Astrocyte of the cerebellum (primary cell): ENCODE measurements at regions not wholly inside any gene's neighbourhood (a gene's known extent, or its start where the extent isn't known, plus 50 kb on each side); places are given as distances from the start of the nearest gene placed in this dataset.
"Not testable (repeated sequence)": the region's sequence is repeated elsewhere in the genome, so short reads cannot be mapped to it uniquely, and the experiment has no call there.

Experiments
- DNase-seq: peaks from one replicate; pipeline ENCODE4 v3.0.0-alpha.2; 2011; ENCODE audit warnings: low read depth
- H3K4me3 ChIP-seq: 2 replicates; pipeline ENCODE4 v1.5.1; 2011; ENCODE audit warnings: mild to moderate bottlenecking, low read depth, low read length, moderate library complexity
- in situ Hi-C: cut with HindIII; loops from 2 replicates; pipeline ENCODE4 v1.10.0; 2017; ENCODE audit warnings: low sequenced_read_pairs
- TF ChIP-seq, protein P1 (sequence below): IDR thresholded peaks from 2 replicates; pipeline ENCODE4 v1.5.1; 2012; ENCODE audit warnings: low read length, low read depth, moderate library complexity, mild to moderate bottlenecking; ENCODE audit errors: missing control alignments

DNA sequence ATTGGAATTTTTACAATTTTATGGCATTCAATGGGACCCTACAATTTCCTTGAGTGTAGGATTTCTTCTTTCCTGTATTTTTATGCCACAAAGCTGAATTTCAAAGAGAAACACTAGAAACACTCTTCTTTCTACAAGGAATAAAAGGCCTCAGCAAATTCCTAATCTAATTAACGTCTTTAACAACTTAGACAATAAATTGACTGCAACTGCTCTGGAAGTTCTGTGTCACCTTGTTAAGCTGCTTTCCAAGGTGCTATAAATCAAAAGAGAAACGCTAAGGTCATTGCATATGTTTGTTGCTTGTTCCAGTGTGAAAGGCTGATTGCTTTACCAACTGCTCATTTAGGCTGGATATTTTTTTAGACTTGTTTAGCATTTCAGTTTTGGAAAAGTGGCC, 182.2 kb downstream of the POLR1F start:
- in situ Hi-C loops, result no loop called here
- no peak for DNase-seq
- H3K4me3 ChIP-seq, result no peak overlapping the region
- TF ChIP-seq, protein P1, sequence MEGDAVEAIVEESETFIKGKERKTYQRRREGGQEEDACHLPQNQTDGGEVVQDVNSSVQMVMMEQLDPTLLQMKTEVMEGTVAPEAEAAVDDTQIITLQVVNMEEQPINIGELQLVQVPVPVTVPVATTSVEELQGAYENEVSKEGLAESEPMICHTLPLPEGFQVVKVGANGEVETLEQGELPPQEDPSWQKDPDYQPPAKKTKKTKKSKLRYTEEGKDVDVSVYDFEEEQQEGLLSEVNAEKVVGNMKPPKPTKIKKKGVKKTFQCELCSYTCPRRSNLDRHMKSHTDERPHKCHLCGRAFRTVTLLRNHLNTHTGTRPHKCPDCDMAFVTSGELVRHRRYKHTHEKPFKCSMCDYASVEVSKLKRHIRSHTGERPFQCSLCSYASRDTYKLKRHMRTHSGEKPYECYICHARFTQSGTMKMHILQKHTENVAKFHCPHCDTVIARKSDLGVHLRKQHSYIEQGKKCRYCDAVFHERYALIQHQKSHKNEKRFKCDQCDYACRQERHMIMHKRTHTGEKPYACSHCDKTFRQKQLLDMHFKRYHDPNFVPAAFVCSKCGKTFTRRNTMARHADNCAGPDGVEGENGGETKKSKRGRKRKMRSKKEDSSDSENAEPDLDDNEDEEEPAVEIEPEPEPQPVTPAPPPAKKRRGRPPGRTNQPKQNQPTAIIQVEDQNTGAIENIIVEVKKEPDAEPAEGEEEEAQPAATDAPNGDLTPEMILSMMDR, result no peak

- TF ChIP-seq, protein P1, result no peak
- no peak overlapping the region for H3K4me3 ChIP-seq
- in situ Hi-C loops, result no loop called here
- peak; percentile 80 for DNase-seq
Measured at GRCh38 chr7:19522486-19522885, 186.4 kb downstream of the POLR1F start.

GRCh38 chr7:19520392-19520791, 188.4 kb downstream of the POLR1F start:
- in situ Hi-C loops, result no loop called here

GRCh38 chr7:19519443-19520021, 189.3 kb downstream of the POLR1F start:
- TF ChIP-seq, protein P1, result no peak
- no peak overlapping the region for H3K4me3 ChIP-seq
- in situ Hi-C loops, result no loop called here
- peak; percentile 62 for DNase-seq

More at GRCh38 chr7:19520392-19520791, 188.4 kb downstream of the POLR1F start:
- DNase-seq, result no peak
- TF ChIP-seq, protein P1, result no peak
- H3K4me3 ChIP-seq, result no peak overlapping the region

- H3K4me3 ChIP-seq, DNase-seq, in situ Hi-C loops: not testable (repeated sequence)
Measured at GRCh38 chr7:19517546-19517945, 191.3 kb downstream of the POLR1F start.

DNA sequence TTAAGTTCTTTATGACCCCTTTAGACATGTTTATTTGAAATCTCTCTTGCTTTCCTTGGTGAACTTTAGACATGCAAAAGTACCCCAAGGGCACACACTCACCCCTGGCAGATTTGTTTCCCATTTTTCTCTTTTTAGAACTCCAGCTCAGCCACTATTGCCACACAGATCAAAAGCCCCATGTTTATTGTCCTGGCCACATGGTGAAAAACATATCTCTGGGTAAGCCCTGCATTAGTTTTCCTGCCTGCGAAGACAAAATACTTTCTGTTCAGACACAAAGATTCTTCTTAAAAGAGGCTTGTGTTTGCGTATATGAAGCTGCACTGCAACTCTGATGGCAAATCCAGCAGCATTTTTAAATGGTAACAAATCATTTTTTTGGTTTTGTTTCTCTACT, 200.0 kb downstream of the POLR1F start:
- TF ChIP-seq, protein P1, result no peak
- no peak for DNase-seq
- H3K4me3 ChIP-seq, result no peak overlapping the region
- in situ Hi-C loops, result no loop called here

DNA sequence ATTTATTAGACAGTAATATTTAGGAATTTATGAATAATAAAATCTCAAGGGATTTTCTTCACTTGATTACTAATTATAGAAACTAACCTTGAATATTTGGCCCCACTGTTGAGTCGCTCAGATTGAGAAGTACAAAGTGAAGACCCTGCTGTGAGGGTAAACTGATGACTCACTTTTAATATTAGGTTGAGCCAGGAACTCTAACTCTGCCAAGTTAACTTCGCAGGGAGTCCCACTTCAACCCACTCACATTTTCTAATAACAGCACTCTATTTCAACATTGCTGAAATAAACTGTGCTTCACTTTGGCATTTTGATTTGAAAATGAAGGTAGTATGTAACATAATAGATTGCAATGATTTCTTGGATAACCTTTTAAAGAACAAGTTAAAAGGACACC, 200.7 kb downstream of the POLR1F start:
- TF ChIP-seq, protein P1, result no peak
- H3K4me3 ChIP-seq, result no peak overlapping the region
- in situ Hi-C loops, result no loop called here
- peak; percentile 69 for DNase-seq
